Adrenal gland (tissue), 5 donors: ENCODE measurements at regions not wholly inside any gene's neighbourhood (a gene's known extent, or its start where the extent isn't known, plus 50 kb on each side); places are given as distances from the start of the nearest gene placed in this dataset.

ENCODE experiments used
- POLR2A ChIP-seq, 2 donors: fragments of 450-650 bp; IDR thresholded peaks; one replicate each; pipeline ENCODE4 v1.6.1; 2017; ENCODE audit warnings: antibody characterized with exemption in 2 of 2, mild to moderate bottlenecking in 2 of 2, moderate library complexity in 1 of 2
- TF ChIP-seq, protein P1 (sequence below), 6 experiments: fragments of 450-650 bp in 4 of 6; fragments of 200-600 bp in 2 of 6; sonication (generic) in 1 of 6; IDR thresholded peaks; 1 replicate in 5 of 6; 2 replicates in 1 of 6; pipeline versions ENCODE4 v1.5.1 to v1.8.0; 2016 to 2021; ENCODE audit warnings: antibody characterized with exemption in 6 of 6, mild to moderate bottlenecking in 2 of 6, moderate library complexity in 1 of 6
- donor health status: DM: no; HTN: no; CAD: no.

- no peak for TF ChIP-seq POLR2A (IDR thresholded peaks at IDR 0.05)
- TF ChIP-seq, protein P1, sequence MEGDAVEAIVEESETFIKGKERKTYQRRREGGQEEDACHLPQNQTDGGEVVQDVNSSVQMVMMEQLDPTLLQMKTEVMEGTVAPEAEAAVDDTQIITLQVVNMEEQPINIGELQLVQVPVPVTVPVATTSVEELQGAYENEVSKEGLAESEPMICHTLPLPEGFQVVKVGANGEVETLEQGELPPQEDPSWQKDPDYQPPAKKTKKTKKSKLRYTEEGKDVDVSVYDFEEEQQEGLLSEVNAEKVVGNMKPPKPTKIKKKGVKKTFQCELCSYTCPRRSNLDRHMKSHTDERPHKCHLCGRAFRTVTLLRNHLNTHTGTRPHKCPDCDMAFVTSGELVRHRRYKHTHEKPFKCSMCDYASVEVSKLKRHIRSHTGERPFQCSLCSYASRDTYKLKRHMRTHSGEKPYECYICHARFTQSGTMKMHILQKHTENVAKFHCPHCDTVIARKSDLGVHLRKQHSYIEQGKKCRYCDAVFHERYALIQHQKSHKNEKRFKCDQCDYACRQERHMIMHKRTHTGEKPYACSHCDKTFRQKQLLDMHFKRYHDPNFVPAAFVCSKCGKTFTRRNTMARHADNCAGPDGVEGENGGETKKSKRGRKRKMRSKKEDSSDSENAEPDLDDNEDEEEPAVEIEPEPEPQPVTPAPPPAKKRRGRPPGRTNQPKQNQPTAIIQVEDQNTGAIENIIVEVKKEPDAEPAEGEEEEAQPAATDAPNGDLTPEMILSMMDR (IDR thresholded peaks at IDR 0.05), result no peak
Measured at GRCh38 chr3:150344079-150344759, 63.9 kb upstream of the TSC22D2 start.
